ENCODE measurements at regions not wholly inside any gene's neighbourhood (a gene's known extent, or its start where the extent isn't known, plus 50 kb on each side); places are given as distances from the start of the nearest gene placed in this dataset.

- TF ChIP-seq CTCF (conservative IDR thresholded peaks at IDR 0.05 in 1 of 2, IDR thresholded peaks at IDR 0.05 in 1 of 2; ENCODE audit: extremely low read depth in 1 of 2, insufficient read depth in 1 of 2, low read depth in 1 of 2, low read length in 2 of 2) (no peak), EZH2 (IDR thresholded peaks at IDR 0.05; ENCODE audit: borderline replicate concordance, low read length) (no peak)
Measured at GRCh38 chr22:11605468-11605981, 3922.5 kb upstream of the OR11H1 start.

Measured in mammary epithelial cell (primary cell).